CD8-positive, alpha-beta memory T cell (primary cell): ENCODE measurements at regions not wholly inside any gene's neighbourhood (a gene's known extent, or its start where the extent isn't known, plus 50 kb on each side); places are given as distances from the start of the nearest gene placed in this dataset.
A peak's percentile ranks its signal among the peaks of the same experiment; 100 is the strongest.

Source experiments
- CTCF ChIA-PET: fragments of 350-600 bp; sonication (Branson Sonifier 250); formaldehyde crosslinking; loops from one replicate; lab custom pipeline; 2021; ENCODE audit warnings: antibody characterized with exemption; lab: Charles Lee
- POLR2A ChIA-PET: fragments of 350-600 bp; sonication (Branson Sonifier 250); formaldehyde crosslinking; loops from one replicate; lab custom pipeline; 2021; ENCODE audit warnings: antibody characterized with exemption; lab: Charles Lee
- DNase-seq, 5 donors: peaks; one replicate each; pipeline versions ENCODE4 v3.0.0 to v3.0.0-alpha.2; 2020 to 2022; ENCODE audit warnings: mixed read lengths in 1 of 5
- H3K27ac ChIP-seq: one replicate; pipeline ENCODE4 v1.7.0; 2013; ENCODE audit warnings: low read depth, mild to moderate bottlenecking, low read length, moderate library complexity
- H3K27me3 ChIP-seq: 2 replicates; pipeline ENCODE4 v1.7.0; 2013; ENCODE audit warnings: low read length, mild to moderate bottlenecking; ENCODE audit not compliant: insufficient read depth, poor library complexity, severe bottlenecking
- H3K36me3 ChIP-seq: 2 replicates; pipeline ENCODE4 v1.7.0; 2013; ENCODE audit warnings: mild to moderate bottlenecking, low read length, moderate library complexity; ENCODE audit not compliant: insufficient read depth
- H3K4me1 ChIP-seq: 2 replicates; pipeline ENCODE4 v1.7.0; 2013; ENCODE audit warnings: mild to moderate bottlenecking, low read length, moderate library complexity; ENCODE audit not compliant: insufficient read depth
- H3K4me3 ChIP-seq: 2 replicates; pipeline ENCODE4 v1.7.0; 2013; ENCODE audit warnings: mild to moderate bottlenecking, low read length
- H3K9me3 ChIP-seq: 2 replicates; pipeline ENCODE4 v1.7.0; 2013; ENCODE audit warnings: mild to moderate bottlenecking, low read length
- H3K27ac Mint-ChIP-seq, 8 donors: one replicate each; pipeline ENCODE4 v1.8.0; 2020 to 2021; ENCODE audit warnings: mixed read lengths in 8 of 8, mild to moderate bottlenecking in 6 of 8, inconsistent platforms in 3 of 8, moderate library complexity in 3 of 8
- H3K27me3 Mint-ChIP-seq, 2 donors: one replicate each; pipeline ENCODE4 v1.8.0; 2020 to 2021; ENCODE audit warnings: mixed read lengths in 2 of 2, mild to moderate bottlenecking in 1 of 2, moderate library complexity in 1 of 2
- H3K36me3 Mint-ChIP-seq, 3 donors: one replicate each; pipeline ENCODE4 v1.8.0; 2020 to 2021; ENCODE audit warnings: mixed read lengths in 3 of 3, inconsistent platforms in 1 of 3, mild to moderate bottlenecking in 1 of 3
- H3K4me1 Mint-ChIP-seq, 3 donors: one replicate each; pipeline ENCODE4 v1.8.0; 2020 to 2021; ENCODE audit warnings: mixed read lengths in 3 of 3, inconsistent platforms in 1 of 3, mild to moderate bottlenecking in 1 of 3
- H3K4me3 Mint-ChIP-seq, 7 donors: one replicate each; pipeline ENCODE4 v1.8.0; 2020 to 2021; ENCODE audit warnings: mixed read lengths in 7 of 7, mild to moderate bottlenecking in 6 of 7, moderate library complexity in 4 of 7, inconsistent platforms in 2 of 7
- H3K9me3 Mint-ChIP-seq, 5 donors: one replicate each; pipeline ENCODE4 v1.8.0; 2020 to 2022; ENCODE audit warnings: mixed read lengths in 5 of 5, mild to moderate bottlenecking in 3 of 5, moderate library complexity in 2 of 5, inconsistent platforms in 1 of 5

DNA sequence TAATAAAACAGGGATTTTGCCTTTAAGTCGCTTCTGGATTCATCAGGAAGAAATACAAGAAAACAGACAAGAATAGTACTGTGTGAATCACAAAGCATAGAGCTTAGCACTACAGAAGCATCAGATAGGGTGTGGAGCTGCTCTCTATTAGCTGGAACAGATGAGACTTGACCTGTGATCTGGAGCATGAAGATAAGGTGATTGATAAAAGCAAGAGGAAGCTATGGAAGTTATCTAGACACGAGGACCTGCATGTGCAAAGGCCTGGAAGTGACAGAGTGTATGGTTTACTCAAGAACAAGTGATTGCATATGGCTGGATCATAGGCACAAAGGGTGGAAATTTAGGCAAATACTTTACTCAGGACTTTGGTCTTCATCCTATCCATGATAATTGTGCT is 112.9 kb upstream of the MLIP start:
- Histone ChIP-seq H3K27ac (no peak overlapping the region), H3K4me1 (no peaks in the 10 kb centered on the region), H3K36me3 (no peaks in the 10 kb centered on the region), H3K27me3 (no peaks in the 10 kb centered on the region), H3K4me3 (no peak overlapping the region), H3K9me3 (no peaks in the 10 kb centered on the region)
- Mint-ChIP-seq H3K27me3 (peaks cover 5 to 18% of the 10 kb centered on the region in 2 donors), H3K36me3 (no peaks in the 10 kb centered on the region), H3K9me3 (no peaks in the 10 kb centered on the region), H3K4me1 (peaks cover 0 to 12% (median 11%) of the 10 kb centered on the region in 3 donors), H3K27ac (no peak overlapping the region), H3K4me3 (peak overlapping the region in 1 of 7 donors; percentile 2)
- POLR2A ChIA-PET: no interaction called here
- CTCF ChIA-PET: interaction anchor here (1.2 kb wide), 1 partner anchor 12 kb away, joined by 3 read pairs; no protein-coding TSS in a partner anchor
- no peak for DNase-seq

GRCh38 chr6:53999088-53999755 is 112.0 kb upstream of the MLIP start:
- no peak overlapping the region for H3K27ac ChIP-seq
- H3K27me3 ChIP-seq: no peaks in the 10 kb centered on the region
- POLR2A ChIA-PET: no interaction called here
- no peaks in the 10 kb centered on the region for H3K4me1 ChIP-seq
- no peak overlapping the region for H3K4me3 Mint-ChIP-seq
- no peak overlapping the region for H3K4me3 ChIP-seq
- no peaks in the 10 kb centered on the region for H3K36me3 Mint-ChIP-seq
- no peak overlapping the region for H3K27ac Mint-ChIP-seq
- H3K36me3 ChIP-seq: no peaks in the 10 kb centered on the region
- CTCF ChIA-PET: no interaction called here
- H3K4me1 Mint-ChIP-seq: peaks cover 0 to 12% (median 11%) of the 10 kb centered on the region in 3 donors
- H3K9me3 ChIP-seq: no peaks in the 10 kb centered on the region
- no peak for DNase-seq
- no peaks in the 10 kb centered on the region for H3K9me3 Mint-ChIP-seq
- H3K27me3 Mint-ChIP-seq: peaks cover 5 to 18% of the 10 kb centered on the region in 2 donors

GRCh38 chr6:54002116-54002515 is 109.1 kb upstream of the MLIP start:
- Histone ChIP-seq H3K27ac (no peak overlapping the region), H3K27me3 (no peaks in the 10 kb centered on the region), H3K4me3 (no peak overlapping the region), H3K36me3 (no peaks in the 10 kb centered on the region), H3K4me1 (no peaks in the 10 kb centered on the region), H3K9me3 (no peaks in the 10 kb centered on the region)
- no peak for DNase-seq
- Mint-ChIP-seq H3K36me3 (no peaks in the 10 kb centered on the region), H3K4me3 (no peak overlapping the region), H3K4me1 (peaks cover 0 to 12% (median 11%) of the 10 kb centered on the region in 3 donors), H3K27me3 (peaks cover 7 to 12% of the 10 kb centered on the region in 2 donors), H3K27ac (no peak overlapping the region), H3K9me3 (no peaks in the 10 kb centered on the region)
- ChIA-PET POLR2A (no interaction called here), CTCF (no interaction called here)

DNA sequence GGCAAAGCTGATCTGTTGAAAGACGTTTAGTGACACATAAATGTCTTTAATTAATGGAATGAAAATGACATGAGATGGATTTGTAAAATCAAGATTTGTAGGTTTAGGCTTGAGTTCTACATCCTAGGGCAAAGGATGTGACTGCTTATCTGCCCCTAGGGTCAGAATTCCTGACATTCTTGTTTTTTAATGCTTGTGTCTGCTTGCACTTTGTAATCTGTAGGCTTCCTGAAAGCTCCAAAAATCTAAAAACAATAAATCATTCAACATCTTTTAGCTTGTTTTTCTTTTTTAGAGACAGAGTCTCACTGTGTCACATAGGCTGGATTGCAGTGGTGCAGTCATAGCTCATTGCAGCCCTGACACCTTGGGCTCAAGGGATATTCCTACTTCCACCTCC is 107.9 kb upstream of the MLIP start:
- no peak overlapping the region for H3K27ac Mint-ChIP-seq
- Histone ChIP-seq H3K27me3 (no peaks in the 10 kb centered on the region), H3K4me3 (no peak overlapping the region), H3K9me3 (no peaks in the 10 kb centered on the region), H3K27ac (no peak overlapping the region), H3K36me3 (no peaks in the 10 kb centered on the region), H3K4me1 (no peaks in the 10 kb centered on the region)
- H3K27me3 Mint-ChIP-seq: peaks cover 7 to 9% of the 10 kb centered on the region in 2 donors
- POLR2A ChIA-PET: no interaction called here
- no peaks in the 10 kb centered on the region for H3K36me3 Mint-ChIP-seq
- CTCF ChIA-PET: no interaction called here
- H3K4me1 Mint-ChIP-seq: peaks cover 0 to 9% (median 9%) of the 10 kb centered on the region in 3 donors
- no peak overlapping the region for H3K4me3 Mint-ChIP-seq
- no peak for DNase-seq
- H3K9me3 Mint-ChIP-seq: no peaks in the 10 kb centered on the region

- CTCF ChIA-PET: no interaction called here
- Histone ChIP-seq H3K36me3 (no peaks in the 10 kb centered on the region), H3K4me1 (no peaks in the 10 kb centered on the region), H3K9me3 (no peaks in the 10 kb centered on the region), H3K4me3 (no peak overlapping the region), H3K27me3 (no peaks in the 10 kb centered on the region), H3K27ac (no peak overlapping the region)
- DNase-seq: no peak
- no peak overlapping the region for H3K4me3 Mint-ChIP-seq
- H3K36me3 Mint-ChIP-seq: no peaks in the 10 kb centered on the region
- H3K9me3 Mint-ChIP-seq: peaks cover 0 to 2% (median 0%) of the 10 kb centered on the region in 5 donors
- H3K4me1 Mint-ChIP-seq: no peaks in the 10 kb centered on the region
- H3K27ac Mint-ChIP-seq: no peak overlapping the region
- POLR2A ChIA-PET: no interaction called here
- H3K27me3 Mint-ChIP-seq: peaks cover 0 to 7% of the 10 kb centered on the region in 2 donors
Observed at GRCh38 chr6:54008589-54008988, 102.7 kb upstream of the MLIP start.

DNA sequence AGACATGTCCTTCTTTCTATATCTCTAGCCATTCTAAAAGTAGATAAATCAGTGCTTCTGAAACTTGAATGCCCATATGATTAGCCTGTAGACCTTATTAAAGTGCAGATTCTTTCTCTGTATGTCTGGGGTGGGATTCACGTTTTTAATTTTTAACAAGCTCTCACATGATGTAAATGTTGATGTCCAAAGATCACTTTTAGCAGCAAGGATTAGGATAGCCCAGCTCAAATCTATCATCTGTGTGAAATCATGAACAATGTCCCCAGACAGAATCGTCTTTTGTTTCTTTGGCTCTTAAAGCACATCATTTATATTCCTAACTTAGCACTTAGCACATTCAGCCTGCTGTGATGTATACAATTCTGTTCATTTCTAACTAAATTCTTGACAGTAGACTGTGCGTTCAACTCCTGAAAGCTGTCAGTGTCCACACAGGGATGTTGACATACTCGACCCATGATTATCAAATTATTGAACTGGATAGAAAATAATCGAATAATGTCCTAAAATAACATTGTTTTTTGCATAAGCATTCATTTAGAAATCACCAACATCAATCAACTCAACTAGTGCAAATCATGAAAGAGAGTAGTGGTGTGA is 102.1 kb upstream of the MLIP start:
- POLR2A ChIA-PET: no interaction called here
- no peaks in the 10 kb centered on the region for H3K4me1 ChIP-seq
- Mint-ChIP-seq H3K4me3 (no peak overlapping the region), H3K36me3 (no peaks in the 10 kb centered on the region), H3K4me1 (no peaks in the 10 kb centered on the region), H3K27ac (no peak overlapping the region), H3K27me3 (peaks cover 0 to 7% of the 10 kb centered on the region in 2 donors), H3K9me3 (peaks cover 0 to 4% (median 0%) of the 10 kb centered on the region in 5 donors)
- no peaks in the 10 kb centered on the region for H3K27me3 ChIP-seq
- H3K27ac ChIP-seq: no peak overlapping the region
- CTCF ChIA-PET: no interaction called here
- H3K36me3 ChIP-seq: no peaks in the 10 kb centered on the region
- DNase-seq: no peak
- H3K9me3 ChIP-seq: no peaks in the 10 kb centered on the region
- no peak overlapping the region for H3K4me3 ChIP-seq

GRCh38 chr6:54010340-54011276 is 100.6 kb upstream of the MLIP start:
- ChIA-PET CTCF (no interaction called here), POLR2A (no interaction called here)
- peaks cover 0 to 4% (median 0%) of the 10 kb centered on the region in 5 donors for H3K9me3 Mint-ChIP-seq
- Histone ChIP-seq H3K4me3 (no peak overlapping the region), H3K4me1 (no peaks in the 10 kb centered on the region), H3K27ac (no peak overlapping the region), H3K9me3 (no peaks in the 10 kb centered on the region), H3K36me3 (no peaks in the 10 kb centered on the region), H3K27me3 (no peaks in the 10 kb centered on the region)
- peaks cover 0 to 7% of the 10 kb centered on the region in 2 donors for H3K27me3 Mint-ChIP-seq
- no peak overlapping the region for H3K27ac Mint-ChIP-seq
- no peaks in the 10 kb centered on the region for H3K36me3 Mint-ChIP-seq
- H3K4me3 Mint-ChIP-seq: no peak overlapping the region
- H3K4me1 Mint-ChIP-seq: no peaks in the 10 kb centered on the region
- DNase-seq: no peak

GRCh38 chr6:54011277-54011648 is 100.0 kb upstream of the MLIP start:
- H3K4me3 Mint-ChIP-seq: no peak overlapping the region
- peaks cover 0 to 4% (median 0%) of the 10 kb centered on the region in 5 donors for H3K9me3 Mint-ChIP-seq
- no peak for DNase-seq
- H3K36me3 Mint-ChIP-seq: no peaks in the 10 kb centered on the region
- no peak overlapping the region for H3K27ac Mint-ChIP-seq
- H3K27me3 Mint-ChIP-seq: peaks cover 0 to 7% of the 10 kb centered on the region in 2 donors
- H3K27ac ChIP-seq: no peak overlapping the region
- no peaks in the 10 kb centered on the region for H3K4me1 Mint-ChIP-seq
- no peaks in the 10 kb centered on the region for H3K27me3 ChIP-seq
- ChIA-PET CTCF (no interaction called here), POLR2A (no interaction called here)
- H3K36me3 ChIP-seq: no peaks in the 10 kb centered on the region
- H3K9me3 ChIP-seq: no peaks in the 10 kb centered on the region
- H3K4me3 ChIP-seq: no peak overlapping the region
- no peaks in the 10 kb centered on the region for H3K4me1 ChIP-seq
